GM23248 (cell line): ENCODE measurements at regions not wholly inside any gene's neighbourhood (a gene's known extent, or its start where the extent isn't known, plus 50 kb on each side); places are given as distances from the start of the nearest gene placed in this dataset.
A peak's percentile ranks its signal among the peaks of the same experiment; 100 is the strongest.

Source experiments
- DNase-seq: peaks from one replicate; pipeline ENCODE4 v3.0.0-alpha.2; 2015
- H2AFZ ChIP-seq: fragments of 200-600 bp; sonication (generic); 2 replicates; pipeline ENCODE4 v1.6.1; 2016; ENCODE audit warnings: antibody characterized with exemption
- H3F3A ChIP-seq: fragments of 200-600 bp; sonication (generic); 2 replicates; pipeline ENCODE4 v1.6.1; 2016; ENCODE audit warnings: mild to moderate bottlenecking, antibody characterized with exemption, mixed run types; ENCODE audit not compliant: insufficient read depth
- H3K27ac ChIP-seq: fragments of 200-600 bp; sonication (generic); 2 replicates; pipeline ENCODE4 v1.5.1; 2016; ENCODE audit warnings: mild to moderate bottlenecking
- H3K27me3 ChIP-seq: fragments of 200-600 bp; sonication (generic); replicated peaks from 2 replicates; pipeline ENCODE4 v1.6.1; 2016; ENCODE audit warnings: mild to moderate bottlenecking; ENCODE audit not compliant: insufficient read depth
- H3K36me3 ChIP-seq: fragments of 200-600 bp; sonication (generic); 2 replicates; pipeline ENCODE4 v1.6.1; 2016; ENCODE audit warnings: low read depth, mild to moderate bottlenecking
- H3K4me1 ChIP-seq: fragments of 200-600 bp; sonication (generic); 2 replicates; pipeline ENCODE4 v1.6.1; 2016; ENCODE audit warnings: mild to moderate bottlenecking; ENCODE audit not compliant: insufficient read depth
- H3K4me2 ChIP-seq: fragments of 200-600 bp; sonication (generic); one replicate; pipeline ENCODE4 v1.6.1; 2016; ENCODE audit warnings: mild to moderate bottlenecking; ENCODE audit not compliant: unreplicated experiment
- H3K4me3 ChIP-seq: fragments of 200-600 bp; sonication (generic); 2 replicates; pipeline ENCODE4 v1.5.1; 2016; ENCODE audit warnings: mild to moderate bottlenecking
- H3K79me2 ChIP-seq: fragments of 200-600 bp; sonication (generic); 2 replicates; pipeline ENCODE4 v1.6.1; 2016; ENCODE audit warnings: mild to moderate bottlenecking; ENCODE audit not compliant: insufficient read depth
- H3K9ac ChIP-seq: fragments of 200-600 bp; sonication (generic); 2 replicates; pipeline ENCODE4 v1.6.1; 2016; ENCODE audit warnings: mild to moderate bottlenecking
- H3K9me2 ChIP-seq: fragments of 200-600 bp; sonication (generic); 2 replicates; pipeline ENCODE4 v1.6.1; 2016; ENCODE audit warnings: mixed run types, mild to moderate bottlenecking, moderate library complexity; ENCODE audit not compliant: insufficient read depth
- H3K9me3 ChIP-seq: fragments of 200-600 bp; sonication (generic); one replicate; pipeline ENCODE4 v1.6.1; 2017; ENCODE audit warnings: low read depth
- H4K20me1 ChIP-seq: fragments of 200-600 bp; sonication (generic); 2 replicates; pipeline ENCODE4 v1.6.0; 2016; ENCODE audit not compliant: insufficient read depth
- EZH2 ChIP-seq: fragments of 200-600 bp; sonication (generic); IDR thresholded peaks from 2 replicates; pipeline ENCODE4 v1.6.1; 2018; ENCODE audit warnings: antibody characterized with exemption, mild to moderate bottlenecking; ENCODE audit not compliant: insufficient read depth, poor library complexity, severe bottlenecking
- EZH2phosphoT487 ChIP-seq: fragments of 200-600 bp; sonication (generic); IDR thresholded peaks from 2 replicates; pipeline ENCODE4 v1.6.1; 2018; ENCODE audit warnings: antibody characterized with exemption, moderate library complexity, mild to moderate bottlenecking, low read depth; ENCODE audit not compliant: insufficient read depth
- WGBS, 2 experiments: methylation state at CpG; one replicate each; pipeline ENCODE4 v1.1.6; 2015 to 2017; ENCODE audit warnings: low lambda C conversion rate in 2 of 2, low coverage in 1 of 2; ENCODE audit errors: missing lambda C conversion rate in 2 of 2; 5-methylcytosine and 5-hydroxymethylcytosine counted together
- in situ Hi-C: fragments of 300-500 bp; cut with MboI; formaldehyde crosslinking; loops from 2 replicates; pipeline ENCODE4 v1.15.0; 2020

GRCh38 chr6:113347436-113347835 is 509.7 kb upstream of the MARCKS start:
- TF ChIP-seq EZH2, result no peak
- TF ChIP-seq EZH2phosphoT487, result no peak
- H2AFZ ChIP-seq, result peak overlapping the region; percentile 21; the same call in 1 of the 2 replicates
- no peaks in the 10 kb centered on the region for H3K9me3 ChIP-seq
- DNase-seq, result peak; percentile 58
- no peak overlapping the region for H3K27ac ChIP-seq
- no peaks in the 10 kb centered on the region for H3K9me2 ChIP-seq
- H3K9ac ChIP-seq, result no peak overlapping the region
- 14 to 15% methylated on average over 3 of the region's 3 CpGs for WGBS, 2 experiments
- no peaks in the 10 kb centered on the region for H3K36me3 ChIP-seq
- H3K4me2 ChIP-seq, result no peak overlapping the region
- no peak overlapping the region for H3K4me3 ChIP-seq
- H3K79me2 ChIP-seq, result no peaks in the 10 kb centered on the region
- no peaks in the 10 kb centered on the region for H3K27me3 ChIP-seq
- in situ Hi-C loops, result no loop called here
- peaks cover 48% of the 10 kb centered on the region for H3F3A ChIP-seq
- peaks cover 59% of the 10 kb centered on the region for H3K4me1 ChIP-seq
- no peaks in the 10 kb centered on the region for H4K20me1 ChIP-seq

GRCh38 chr6:113350461-113350860 is 506.7 kb upstream of the MARCKS start:
- Histone ChIP-seq H3F3A (peaks cover 53% of the 10 kb centered on the region), H3K4me3 (0 out of 2 replicates have a peak overlapping the region, but pooled peaks have one; percentile 26), H3K4me1 (peaks cover 68% of the 10 kb centered on the region), H3K27ac (peak overlapping the region; percentile 75), H3K36me3 (no peaks in the 10 kb centered on the region), H4K20me1 (no peaks in the 10 kb centered on the region), H2AFZ (peak overlapping the region; percentile 9; the same call in 1 of the 2 replicates), H3K27me3 (no peaks in the 10 kb centered on the region), H3K9ac (0 out of 2 replicates have a peak overlapping the region, but pooled peaks have one; percentile 6), H3K9me2 (no peaks in the 10 kb centered on the region), H3K79me2 (no peaks in the 10 kb centered on the region), H3K9me3 (no peaks in the 10 kb centered on the region), H3K4me2 (peak overlapping the region; percentile 73)
- peak; percentile 48 for DNase-seq
- 0 to 5% methylated on average over 1 of the region's 1 CpG for WGBS, 2 experiments
- TF ChIP-seq EZH2, result no peak
- in situ Hi-C loops, result no loop called here

- no peak for TF ChIP-seq EZH2
- TF ChIP-seq EZH2phosphoT487, result no peak
- Histone ChIP-seq H3K79me2 (no peaks in the 10 kb centered on the region), H2AFZ (no peak overlapping the region), H3K4me3 (peak overlapping the region; percentile 26; the same call in 1 of the 2 replicates), H3K9me3 (no peaks in the 10 kb centered on the region), H3K4me2 (peak overlapping the region; percentile 73), H3K36me3 (no peaks in the 10 kb centered on the region), H3K27me3 (no peaks in the 10 kb centered on the region), H4K20me1 (no peaks in the 10 kb centered on the region), H3K9ac (0 out of 2 replicates have a peak overlapping the region, but pooled peaks have one; percentile 6), H3K9me2 (no peaks in the 10 kb centered on the region), H3K4me1 (peaks cover 61% of the 10 kb centered on the region), H3K27ac (peak overlapping the region; percentile 75), H3F3A (peaks cover 53% of the 10 kb centered on the region)
- peak; percentile 66 for DNase-seq
- WGBS, 2 experiments, result 1% methylated on average over 4 of the region's 4 CpGs
- in situ Hi-C loops, result no loop called here
Measured at GRCh38 chr6:113351173-113351834, 505.8 kb upstream of the MARCKS start.

- Histone ChIP-seq H3K9ac (peak overlapping the region; percentile 21; the same call in 1 of the 2 replicates), H3K4me1 (peaks cover 54% of the 10 kb centered on the region), H3K4me2 (peak overlapping the region; percentile 73), H3K4me3 (peak overlapping the region; percentile 26), H3K9me2 (no peaks in the 10 kb centered on the region), H3K79me2 (no peaks in the 10 kb centered on the region), H3K36me3 (no peaks in the 10 kb centered on the region), H3K27me3 (no peaks in the 10 kb centered on the region), H4K20me1 (no peaks in the 10 kb centered on the region), H3K9me3 (no peaks in the 10 kb centered on the region), H2AFZ (0 out of 2 replicates have a peak overlapping the region, but pooled peaks have one; percentile 4), H3K27ac (peak overlapping the region; percentile 75), H3F3A (peaks cover 53% of the 10 kb centered on the region)
- 2 to 3% methylated on average over 3 of the region's 3 CpGs for WGBS, 2 experiments
- in situ Hi-C loops, result no loop called here
- DNase-seq, result peak; percentile 85
- TF ChIP-seq EZH2 (no peak), EZH2phosphoT487 (0 out of 2 replicates have a peak, but pooled peaks have one; percentile 30)
Measured at GRCh38 chr6:113352029-113352801, 504.9 kb upstream of the MARCKS start.
